ENCODE measurements at regions not wholly inside any gene's neighbourhood (a gene's known extent, or its start where the extent isn't known, plus 50 kb on each side); places are given as distances from the start of the nearest gene placed in this dataset.
A peak's percentile ranks its signal among the peaks of the same experiment; 100 is the strongest.

GRCh38 chr1:232404981-232405731, 224.8 kb downstream of the SIPA1L2 start:
- ATAC-seq = peak; percentile 12
- DNase-seq = no peak
- intact Hi-C loops (cut with DNase I, micrococcal nuclease) = no loop called here

DNA sequence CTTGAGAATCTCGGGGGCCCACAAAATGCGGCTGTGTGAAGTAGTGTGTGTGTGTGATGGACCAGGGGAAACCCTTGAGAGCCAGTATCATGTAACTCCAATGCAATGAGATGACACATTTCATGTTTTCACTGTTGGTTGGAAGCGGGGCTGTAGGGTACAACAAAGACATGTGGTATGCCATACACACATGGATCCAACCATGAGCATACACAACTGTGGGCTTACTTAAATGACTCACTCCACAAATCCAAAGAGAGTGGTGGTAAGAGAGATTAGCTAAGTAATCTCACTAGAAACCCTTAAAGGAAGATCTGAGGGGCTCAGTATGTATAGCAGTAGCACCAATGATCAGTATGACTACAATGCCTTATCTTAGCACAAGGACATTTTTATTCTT, 225.7 kb downstream of the SIPA1L2 start:
- DNase-seq = no peak

GRCh38 chr1:232403017-232403714, 226.8 kb downstream of the SIPA1L2 start:
- no peak for ATAC-seq
- DNase-seq = no peak

More for the DNA sequence above, 225.7 kb downstream of the SIPA1L2 start:
- intact Hi-C loops (cut with DNase I, micrococcal nuclease) = no loop called here
- no peak for ATAC-seq

GRCh38 chr1:232398823-232399222, 231.1 kb downstream of the SIPA1L2 start:
- intact Hi-C loops (cut with DNase I, micrococcal nuclease) = no loop called here
- DNase-seq (no peak), ATAC-seq (no peak)

More at GRCh38 chr1:232403017-232403714, 226.8 kb downstream of the SIPA1L2 start:
- intact Hi-C loops (cut with DNase I, micrococcal nuclease) = no loop called here

DNA sequence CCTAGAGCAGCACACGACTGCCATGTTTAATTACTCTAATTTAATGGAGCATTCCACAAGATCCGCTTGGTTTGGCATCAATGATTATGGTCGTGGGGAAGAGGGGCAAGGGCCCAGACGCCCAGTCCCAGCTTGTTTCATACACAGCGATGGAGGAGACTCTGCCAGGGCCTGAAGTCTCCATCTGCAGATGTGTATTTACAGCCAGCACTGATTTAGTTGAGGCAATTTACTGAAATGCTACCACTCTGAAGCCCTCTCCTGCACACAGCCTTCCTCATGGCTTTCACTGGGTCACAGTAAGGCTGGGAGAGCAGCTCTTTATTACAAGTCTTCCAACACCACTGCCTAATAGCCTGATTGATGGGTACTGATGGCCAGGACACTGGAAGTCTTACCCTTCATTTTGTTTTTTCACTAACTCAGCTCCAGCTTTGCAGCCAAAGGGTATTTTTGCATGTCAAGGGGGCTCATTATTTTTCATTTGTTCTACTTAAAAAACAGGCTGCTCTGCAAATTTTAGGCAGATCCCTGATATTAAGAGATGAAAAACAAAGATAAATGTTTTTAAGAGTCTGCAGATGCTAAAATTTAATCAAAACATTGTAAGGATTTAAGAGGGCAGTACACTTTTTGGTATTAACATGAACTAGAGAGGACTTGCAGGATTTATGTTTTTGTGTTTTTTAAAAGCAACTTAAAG, 236.3 kb downstream of the SIPA1L2 start:
- DNase-seq = no peak
- ATAC-seq = peak; percentile 24
- intact Hi-C loops (cut with DNase I, micrococcal nuclease) = no loop called here

GRCh38 chr1:232393010-232393409, 236.9 kb downstream of the SIPA1L2 start:
- intact Hi-C loops (cut with DNase I, micrococcal nuclease) = no loop called here
- no peak for ATAC-seq
- DNase-seq = no peak

GRCh38 chr1:232390590-232390989, 239.3 kb downstream of the SIPA1L2 start:
- intact Hi-C loops (cut with DNase I, micrococcal nuclease) = no loop called here
- DNase-seq (no peak), ATAC-seq (no peak)

GRCh38 chr1:232389744-232390143, 240.2 kb downstream of the SIPA1L2 start:
- intact Hi-C loops (cut with DNase I, micrococcal nuclease) = no loop called here
- no peak for ATAC-seq
- DNase-seq = no peak

DNA sequence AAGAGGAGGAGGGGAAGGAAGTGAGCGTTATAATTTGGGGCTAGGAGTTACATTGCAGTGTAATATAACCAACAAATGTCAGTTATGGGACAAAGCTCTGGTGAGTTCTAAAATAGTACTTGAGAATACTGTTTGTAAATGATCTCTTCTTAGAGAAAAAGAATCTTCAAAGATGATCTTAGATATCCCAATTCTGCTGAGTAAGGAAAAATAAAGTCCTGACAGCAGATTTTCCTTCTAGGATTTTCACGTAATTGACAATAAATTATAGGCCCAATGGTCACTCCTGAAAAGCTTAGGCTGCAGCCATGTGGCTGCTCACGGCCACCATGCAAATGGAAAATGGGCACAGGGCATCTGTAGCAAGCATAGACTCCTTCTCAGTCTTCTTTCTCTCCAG, 241.6 kb downstream of the SIPA1L2 start:
- ATAC-seq = no peak
- intact Hi-C loops (cut with DNase I, micrococcal nuclease) = no loop called here
- DNase-seq = no peak

DNA sequence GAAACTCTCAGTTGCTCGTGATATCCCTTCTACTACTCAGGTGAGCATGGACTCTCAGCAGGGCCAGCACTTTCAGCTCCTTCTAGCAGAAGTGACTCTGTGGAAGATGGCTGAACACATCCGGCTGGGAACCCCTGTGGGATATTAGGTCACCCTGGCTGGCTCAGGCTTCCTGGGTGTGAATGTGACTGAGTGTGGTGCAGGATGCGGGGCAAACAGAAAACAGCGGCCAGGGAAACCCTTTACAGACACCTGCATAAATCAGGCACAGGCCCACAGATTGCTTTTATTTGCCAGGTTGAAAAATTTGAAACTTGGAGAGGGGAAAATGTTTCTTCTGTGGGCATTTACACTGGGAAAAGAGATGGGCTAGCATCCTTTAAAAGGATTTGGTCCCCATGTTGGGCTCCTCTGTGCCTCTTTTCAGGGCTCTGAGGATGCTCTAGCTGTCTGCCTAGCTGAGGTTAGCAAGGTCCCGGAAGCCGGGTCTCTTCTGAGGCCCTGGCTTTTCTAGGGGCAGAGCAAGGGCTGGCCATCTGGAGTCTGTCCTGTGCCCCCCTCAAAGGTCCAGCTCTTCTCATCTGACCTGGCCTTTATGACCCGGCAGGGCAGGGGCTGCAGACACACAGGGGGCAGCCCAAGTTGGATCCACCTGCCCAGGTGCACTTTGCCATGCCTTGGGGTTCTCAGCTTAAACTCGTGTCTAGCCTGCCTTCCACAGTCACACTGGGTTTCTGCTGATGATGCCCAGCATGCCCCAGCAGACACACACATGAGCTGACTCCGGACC, 243.0 kb downstream of the SIPA1L2 start:
- ATAC-seq = no peak
- no peak for DNase-seq
- intact Hi-C loops (cut with DNase I, micrococcal nuclease) = no loop called here

DNA sequence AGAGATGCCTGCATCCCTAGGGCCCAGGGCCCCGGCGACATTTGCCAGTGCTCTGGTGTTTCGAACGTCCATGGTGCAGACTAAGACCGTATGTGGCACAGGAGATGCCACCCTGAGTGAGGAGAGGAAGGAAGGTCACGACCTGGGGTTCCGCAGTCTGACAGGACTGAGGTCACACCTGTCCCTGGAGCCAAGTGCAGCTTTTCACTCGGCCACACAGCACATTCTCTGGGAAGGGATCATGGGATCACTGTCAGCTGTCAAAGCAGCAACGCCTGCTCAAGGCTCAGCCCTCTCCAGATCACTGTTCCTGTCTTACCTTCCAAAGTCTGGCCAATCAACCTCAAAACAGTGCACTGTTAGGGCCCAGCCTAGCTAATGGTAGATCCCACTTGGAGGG, 243.6 kb downstream of the SIPA1L2 start:
- intact Hi-C loops (cut with DNase I, micrococcal nuclease) = no loop called here
- DNase-seq (no peak), ATAC-seq (no peak)

DNA sequence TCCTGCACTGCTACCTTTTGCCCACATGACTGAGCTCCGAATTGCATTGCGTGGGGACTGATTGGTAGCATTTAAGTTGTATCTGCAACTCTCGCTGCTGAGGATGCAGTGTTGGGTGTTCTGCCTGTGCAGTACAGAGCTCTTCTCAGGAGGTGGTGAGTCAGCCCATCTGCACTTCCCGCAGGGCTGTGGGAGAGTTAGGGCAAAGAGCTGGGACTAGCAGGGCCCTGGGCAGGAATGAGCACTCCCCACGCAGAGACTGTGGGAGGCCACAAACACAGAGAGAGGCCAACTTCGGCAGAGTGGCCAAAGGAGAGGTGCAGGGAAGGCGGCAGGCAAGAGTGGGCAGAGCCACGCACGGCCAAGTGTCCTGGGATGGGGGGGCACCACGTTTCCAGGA, 244.7 kb downstream of the SIPA1L2 start:
- no peak for ATAC-seq
- no peak for DNase-seq
- intact Hi-C loops (cut with DNase I, micrococcal nuclease) = no loop called here

GRCh38 chr1:232384171-232384883, 245.6 kb downstream of the SIPA1L2 start:
- no peak for DNase-seq
- intact Hi-C loops (cut with DNase I, micrococcal nuclease) = no loop called here

GRCh38 chr1:232383455-232384123, 246.3 kb downstream of the SIPA1L2 start:
- DNase-seq (no peak), ATAC-seq (peak; percentile 25)
- intact Hi-C loops (cut with DNase I, micrococcal nuclease) = no loop called here

More at GRCh38 chr1:232384171-232384883, 245.6 kb downstream of the SIPA1L2 start:
- ATAC-seq = peak; percentile 53

- intact Hi-C loops (cut with DNase I, micrococcal nuclease) = no loop called here
- DNase-seq (no peak), ATAC-seq (no peak)
Observed at GRCh38 chr1:232382671-232383070, 247.3 kb downstream of the SIPA1L2 start.

DNA sequence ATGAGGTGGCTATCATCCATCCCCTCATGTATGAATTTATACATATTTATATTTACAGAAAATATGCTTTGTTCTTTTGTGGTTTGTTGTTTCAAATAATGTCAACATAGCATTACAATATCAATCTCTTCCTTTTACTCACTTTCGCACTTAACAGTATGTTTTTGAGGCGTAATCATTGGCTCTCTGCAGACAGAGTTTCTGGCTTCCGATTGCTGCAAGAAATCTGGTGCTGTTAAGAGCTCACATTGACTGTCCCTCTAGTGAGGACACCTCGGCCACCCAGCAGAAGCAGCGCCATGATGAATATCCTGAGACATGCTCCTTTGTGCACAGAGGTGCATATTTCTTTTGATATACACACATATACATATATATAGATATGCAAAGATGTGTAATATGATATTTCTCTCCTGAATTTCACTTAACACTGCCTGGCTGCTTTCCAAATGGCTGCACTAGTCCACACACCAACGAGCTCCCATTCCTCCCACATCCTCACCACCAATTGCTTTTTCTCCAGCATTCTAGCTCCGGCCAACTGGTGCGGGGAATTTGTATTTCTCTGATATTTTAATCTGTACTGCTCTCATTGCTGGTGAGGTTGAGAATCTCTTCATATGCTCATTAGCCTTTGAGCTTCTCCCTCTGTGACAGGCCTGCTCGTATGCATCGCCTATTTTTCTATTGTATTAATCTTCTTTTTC, 248.4 kb downstream of the SIPA1L2 start:
- intact Hi-C loops (cut with DNase I, micrococcal nuclease) = no loop called here
- ATAC-seq = no peak

GRCh38 chr1:232380596-232380995, 249.3 kb downstream of the SIPA1L2 start:
- DNase-seq = no peak
- intact Hi-C loops (cut with DNase I, micrococcal nuclease) = no loop called here
- no peak for ATAC-seq

More for the DNA sequence above, 248.4 kb downstream of the SIPA1L2 start:
- no peak for DNase-seq

All from left colon (tissue), 2 donors.